ENCODE measurements at regions not wholly inside any gene's neighbourhood (a gene's known extent, or its start where the extent isn't known, plus 50 kb on each side); places are given as distances from the start of the nearest gene placed in this dataset.

DNA sequence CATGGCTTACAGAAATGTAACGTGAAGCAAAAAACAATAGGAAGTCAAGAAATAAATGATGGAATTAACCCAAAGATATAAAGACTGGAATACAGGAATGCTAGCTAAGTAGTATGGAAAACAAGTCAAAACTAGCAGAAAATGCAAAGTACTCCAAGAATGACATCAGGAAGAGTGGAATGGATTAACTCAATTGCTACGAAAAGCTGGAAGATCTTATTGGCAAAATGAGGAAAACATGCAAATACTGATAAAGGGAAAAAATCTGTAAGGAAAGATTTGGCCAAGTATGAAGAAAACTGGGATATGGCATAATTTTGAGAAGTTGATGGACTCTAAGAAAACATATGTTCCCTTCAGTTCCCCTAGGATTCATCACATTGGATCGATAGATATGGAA is 324.5 kb upstream of the ZNF608 start:
- TF ChIP-seq EP300 (IDR thresholded peaks at IDR 0.05; ENCODE audit: borderline replicate concordance) (no peak), CEBPB (IDR thresholded peaks at IDR 0.05) (no peak), CREB1 (IDR thresholded peaks at IDR 0.05; ENCODE audit: low read depth) (no peak), FOXM1 (IDR thresholded peaks at IDR 0.05; ENCODE audit: borderline replicate concordance, low read depth) (no peak), EGR1 (IDR thresholded peaks at IDR 0.05) (no peak)
- TF ChIP-seq, protein P1, sequence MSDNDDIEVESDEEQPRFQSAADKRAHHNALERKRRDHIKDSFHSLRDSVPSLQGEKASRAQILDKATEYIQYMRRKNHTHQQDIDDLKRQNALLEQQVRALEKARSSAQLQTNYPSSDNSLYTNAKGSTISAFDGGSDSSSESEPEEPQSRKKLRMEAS (IDR thresholded peaks at IDR 0.05) = no peak
